HL-60 (cell line): ENCODE measurements at regions not wholly inside any gene's neighbourhood (a gene's known extent, or its start where the extent isn't known, plus 50 kb on each side); places are given as distances from the start of the nearest gene placed in this dataset.

Source experiments
- POLR2AphosphoS5 ChIP-seq: IDR thresholded peaks from 2 replicates; pipeline ENCODE4 v1.6.1; 2012; ENCODE audit warnings: low read depth
- TF ChIP-seq, protein P1 (sequence below): IDR thresholded peaks from one replicate; pipeline ENCODE4 v1.5.1; 2011; ENCODE audit warnings: low read length, control low read depth, inconsistent platforms; ENCODE audit not compliant: insufficient read depth

DNA sequence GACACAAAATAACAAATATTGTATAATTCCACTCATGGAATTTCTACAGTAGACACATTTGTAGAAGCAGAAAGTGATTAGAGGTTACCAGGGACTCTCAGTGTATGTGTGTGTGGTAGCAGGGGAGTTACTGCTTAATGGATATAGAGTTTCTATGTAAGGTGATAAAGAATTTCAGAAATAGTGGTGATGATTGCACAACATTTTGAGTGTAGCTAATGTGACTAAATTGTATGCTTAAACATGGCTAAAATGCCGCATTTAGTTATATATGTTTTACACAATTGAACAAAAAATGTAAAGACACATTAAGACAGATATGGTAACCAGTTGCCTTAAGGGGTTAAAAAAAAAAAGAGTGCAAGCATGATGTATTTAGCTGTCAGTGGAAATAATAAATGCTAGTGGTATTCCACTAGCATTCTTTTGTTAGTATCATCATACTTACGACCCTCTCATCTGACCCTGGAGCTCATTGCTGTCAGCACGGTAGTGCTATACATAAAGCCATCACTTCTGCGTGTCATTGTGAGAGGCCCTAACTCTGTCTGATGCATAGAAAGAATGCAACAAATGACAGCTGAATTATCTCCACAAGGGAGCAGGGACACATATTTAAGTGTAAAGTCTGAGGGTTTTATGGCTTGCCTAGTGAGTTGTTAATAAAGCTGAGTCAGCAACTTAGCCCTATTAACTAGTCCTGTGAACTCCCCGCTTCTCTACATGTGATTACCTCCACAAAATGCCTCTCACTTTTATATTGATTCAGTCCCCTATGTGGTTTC, 134.1 kb upstream of the RXFP2 start:
- TF ChIP-seq, protein P1, sequence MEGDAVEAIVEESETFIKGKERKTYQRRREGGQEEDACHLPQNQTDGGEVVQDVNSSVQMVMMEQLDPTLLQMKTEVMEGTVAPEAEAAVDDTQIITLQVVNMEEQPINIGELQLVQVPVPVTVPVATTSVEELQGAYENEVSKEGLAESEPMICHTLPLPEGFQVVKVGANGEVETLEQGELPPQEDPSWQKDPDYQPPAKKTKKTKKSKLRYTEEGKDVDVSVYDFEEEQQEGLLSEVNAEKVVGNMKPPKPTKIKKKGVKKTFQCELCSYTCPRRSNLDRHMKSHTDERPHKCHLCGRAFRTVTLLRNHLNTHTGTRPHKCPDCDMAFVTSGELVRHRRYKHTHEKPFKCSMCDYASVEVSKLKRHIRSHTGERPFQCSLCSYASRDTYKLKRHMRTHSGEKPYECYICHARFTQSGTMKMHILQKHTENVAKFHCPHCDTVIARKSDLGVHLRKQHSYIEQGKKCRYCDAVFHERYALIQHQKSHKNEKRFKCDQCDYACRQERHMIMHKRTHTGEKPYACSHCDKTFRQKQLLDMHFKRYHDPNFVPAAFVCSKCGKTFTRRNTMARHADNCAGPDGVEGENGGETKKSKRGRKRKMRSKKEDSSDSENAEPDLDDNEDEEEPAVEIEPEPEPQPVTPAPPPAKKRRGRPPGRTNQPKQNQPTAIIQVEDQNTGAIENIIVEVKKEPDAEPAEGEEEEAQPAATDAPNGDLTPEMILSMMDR: no peak
- TF ChIP-seq POLR2AphosphoS5: no peak
